22Rv1 (cell line): ENCODE measurements at regions not wholly inside any gene's neighbourhood (a gene's known extent, or its start where the extent isn't known, plus 50 kb on each side); places are given as distances from the start of the nearest gene placed in this dataset.

Experiments
- H3K27ac ChIP-seq: fragments of 450-650 bp; 2 replicates; pipeline ENCODE4 v1.5.1; 2017
- ZFX ChIP-seq: fragments of 450-650 bp; IDR thresholded peaks from 2 replicates; pipeline ENCODE4 v1.6.1; 2017; ENCODE audit warnings: antibody characterized with exemption, borderline replicate concordance
- TF ChIP-seq, protein P1 (sequence below): fragments of 450-650 bp; IDR thresholded peaks from 2 replicates; pipeline ENCODE4 v1.5.1; 2017; ENCODE audit warnings: mild to moderate bottlenecking

DNA sequence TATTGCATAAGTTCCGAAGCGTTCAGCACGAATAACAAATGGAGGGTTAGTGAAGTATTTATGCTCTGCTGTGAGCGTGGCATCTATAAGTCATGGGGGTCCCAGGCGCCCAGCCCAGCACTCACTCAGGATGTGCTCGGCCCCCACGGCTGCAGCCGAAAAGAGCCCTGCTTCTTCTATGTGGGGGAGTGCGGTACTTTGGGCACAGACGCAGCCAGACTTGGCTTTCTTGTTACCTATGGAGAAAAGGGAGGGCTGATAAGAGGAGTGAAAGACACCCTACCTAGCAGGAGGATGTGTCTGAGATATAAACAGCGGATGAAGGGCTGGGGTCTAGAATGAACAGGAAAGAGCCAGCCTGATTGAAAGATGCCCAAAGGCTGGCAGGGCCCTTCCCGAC lies 51.4 kb downstream of the MRPL36 start:
- H3K27ac ChIP-seq = no peak overlapping the region
- TF ChIP-seq, protein P1, sequence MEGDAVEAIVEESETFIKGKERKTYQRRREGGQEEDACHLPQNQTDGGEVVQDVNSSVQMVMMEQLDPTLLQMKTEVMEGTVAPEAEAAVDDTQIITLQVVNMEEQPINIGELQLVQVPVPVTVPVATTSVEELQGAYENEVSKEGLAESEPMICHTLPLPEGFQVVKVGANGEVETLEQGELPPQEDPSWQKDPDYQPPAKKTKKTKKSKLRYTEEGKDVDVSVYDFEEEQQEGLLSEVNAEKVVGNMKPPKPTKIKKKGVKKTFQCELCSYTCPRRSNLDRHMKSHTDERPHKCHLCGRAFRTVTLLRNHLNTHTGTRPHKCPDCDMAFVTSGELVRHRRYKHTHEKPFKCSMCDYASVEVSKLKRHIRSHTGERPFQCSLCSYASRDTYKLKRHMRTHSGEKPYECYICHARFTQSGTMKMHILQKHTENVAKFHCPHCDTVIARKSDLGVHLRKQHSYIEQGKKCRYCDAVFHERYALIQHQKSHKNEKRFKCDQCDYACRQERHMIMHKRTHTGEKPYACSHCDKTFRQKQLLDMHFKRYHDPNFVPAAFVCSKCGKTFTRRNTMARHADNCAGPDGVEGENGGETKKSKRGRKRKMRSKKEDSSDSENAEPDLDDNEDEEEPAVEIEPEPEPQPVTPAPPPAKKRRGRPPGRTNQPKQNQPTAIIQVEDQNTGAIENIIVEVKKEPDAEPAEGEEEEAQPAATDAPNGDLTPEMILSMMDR = no peak
- TF ChIP-seq ZFX = no peak

DNA sequence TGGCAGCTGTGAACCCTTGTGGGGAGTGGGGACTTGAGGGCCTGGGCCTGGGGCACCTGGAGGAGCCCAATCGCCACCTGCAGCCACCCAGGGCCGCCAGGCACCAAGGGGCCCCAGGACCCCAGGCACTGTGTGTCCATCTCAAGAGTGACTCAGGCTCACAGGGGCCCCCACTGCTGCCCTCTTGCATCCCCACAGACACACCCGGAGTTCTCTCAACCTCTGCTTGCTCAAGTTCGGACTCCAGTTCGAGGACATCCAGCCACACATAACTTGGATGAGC lies 51.9 kb downstream of the MRPL36 start:
- TF ChIP-seq, protein P1 = no peak
- no peak for TF ChIP-seq ZFX
- H3K27ac ChIP-seq = no peak overlapping the region

DNA sequence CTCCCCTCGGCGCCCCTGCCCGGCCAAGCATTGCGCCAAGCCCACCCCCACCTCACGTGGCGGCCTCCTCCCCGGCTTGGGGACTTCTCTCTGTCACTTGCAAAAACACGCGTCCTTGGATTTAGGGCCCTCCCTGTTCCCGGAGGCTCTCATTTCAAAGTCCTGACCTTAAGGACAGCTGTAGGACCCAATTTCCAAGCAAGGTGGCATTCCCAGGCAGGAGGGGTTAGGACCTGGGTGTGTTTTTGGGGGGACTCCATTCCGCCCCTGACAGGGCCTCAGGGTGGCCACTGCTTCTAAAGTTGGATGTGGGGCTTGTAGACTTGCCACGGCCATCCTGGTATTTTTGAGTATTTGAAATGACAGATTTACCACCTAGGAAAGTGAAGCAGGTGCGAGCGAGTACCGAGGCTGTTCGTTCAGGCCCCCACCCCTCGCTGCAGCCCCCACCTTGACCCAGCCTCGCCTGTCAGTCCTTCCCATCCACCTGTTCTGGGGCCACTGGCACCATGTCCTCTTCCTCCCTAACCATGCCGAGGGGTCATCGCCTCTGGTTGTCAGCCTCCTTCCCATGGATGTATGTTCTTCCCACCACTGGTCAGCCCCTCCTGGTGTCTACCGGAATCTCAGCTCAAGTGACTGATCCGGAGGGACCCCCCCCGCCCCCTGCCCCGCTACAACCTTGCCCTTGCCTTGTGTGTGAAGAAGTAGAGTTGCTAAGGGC lies 52.4 kb downstream of the MRPL36 start:
- TF ChIP-seq, protein P1 = no peak
- TF ChIP-seq ZFX = no peak
- H3K27ac ChIP-seq = no peak overlapping the region

DNA sequence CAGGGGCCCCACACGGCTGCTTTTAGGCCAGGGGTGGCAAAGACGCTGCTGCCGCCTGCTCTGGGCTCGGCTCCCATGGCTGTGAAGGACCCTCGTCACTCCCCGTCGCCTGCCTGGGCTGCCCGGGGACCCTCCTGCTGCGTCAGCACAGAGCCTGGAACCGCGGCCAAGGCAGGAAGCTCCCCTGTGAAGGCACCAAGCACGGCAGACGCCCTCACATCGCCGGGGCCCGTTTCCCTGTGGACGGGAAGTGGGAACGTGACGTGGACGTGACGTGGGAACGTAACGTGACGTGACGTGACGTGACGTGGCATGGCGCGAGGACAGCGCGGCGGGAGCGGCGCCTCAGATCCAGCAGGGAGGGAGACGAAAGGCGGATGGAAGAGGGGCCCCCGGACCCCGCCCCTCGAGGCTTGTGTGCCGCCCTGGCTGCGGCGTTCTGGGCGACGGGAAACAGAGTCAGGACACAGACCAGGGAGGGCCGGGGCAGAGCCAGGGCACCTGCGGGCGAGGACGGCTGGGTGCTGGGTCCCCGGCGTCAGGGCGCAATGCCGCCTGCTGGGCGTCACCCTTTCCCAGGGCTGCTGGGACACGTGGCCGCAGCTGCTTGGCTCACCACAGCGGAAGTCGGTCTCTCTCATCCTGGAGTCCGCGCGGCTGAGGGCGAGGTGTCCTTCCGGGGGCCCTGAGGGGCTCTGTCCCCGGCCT lies 53.1 kb downstream of the MRPL36 start:
- TF ChIP-seq, protein P1 = no peak
- no peak overlapping the region for H3K27ac ChIP-seq

DNA sequence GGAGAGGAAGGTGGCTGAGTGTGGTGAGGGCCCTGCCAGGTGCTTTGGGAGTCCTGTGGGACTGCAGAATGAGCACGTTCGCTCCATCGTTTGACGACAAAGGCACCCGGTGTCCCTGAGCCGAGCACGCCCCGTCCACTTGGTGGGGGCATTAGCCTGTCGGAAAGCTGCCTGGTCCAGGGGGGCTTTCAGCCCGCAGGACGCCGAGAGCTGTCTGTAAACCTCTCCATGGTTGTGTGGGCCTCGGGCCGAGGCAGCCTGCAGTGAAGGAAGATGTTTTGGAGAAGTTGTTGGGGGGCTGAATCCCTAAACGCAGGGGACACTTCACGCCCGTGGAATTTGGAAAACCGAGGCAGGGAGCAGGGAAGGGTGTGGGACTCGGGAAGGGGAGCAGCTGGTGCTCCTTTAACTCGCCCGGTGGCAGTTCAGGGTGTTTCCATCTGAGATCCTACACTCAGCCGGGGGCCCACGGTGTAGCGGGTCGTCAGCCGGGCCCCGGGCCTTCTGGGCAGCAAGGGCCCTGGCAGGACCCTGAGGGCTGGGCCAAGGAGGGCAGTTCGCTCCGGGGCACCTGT lies 53.8 kb downstream of the MRPL36 start:
- H3K27ac ChIP-seq = no peak overlapping the region
- TF ChIP-seq ZFX = no peak
- TF ChIP-seq, protein P1 = no peak

DNA sequence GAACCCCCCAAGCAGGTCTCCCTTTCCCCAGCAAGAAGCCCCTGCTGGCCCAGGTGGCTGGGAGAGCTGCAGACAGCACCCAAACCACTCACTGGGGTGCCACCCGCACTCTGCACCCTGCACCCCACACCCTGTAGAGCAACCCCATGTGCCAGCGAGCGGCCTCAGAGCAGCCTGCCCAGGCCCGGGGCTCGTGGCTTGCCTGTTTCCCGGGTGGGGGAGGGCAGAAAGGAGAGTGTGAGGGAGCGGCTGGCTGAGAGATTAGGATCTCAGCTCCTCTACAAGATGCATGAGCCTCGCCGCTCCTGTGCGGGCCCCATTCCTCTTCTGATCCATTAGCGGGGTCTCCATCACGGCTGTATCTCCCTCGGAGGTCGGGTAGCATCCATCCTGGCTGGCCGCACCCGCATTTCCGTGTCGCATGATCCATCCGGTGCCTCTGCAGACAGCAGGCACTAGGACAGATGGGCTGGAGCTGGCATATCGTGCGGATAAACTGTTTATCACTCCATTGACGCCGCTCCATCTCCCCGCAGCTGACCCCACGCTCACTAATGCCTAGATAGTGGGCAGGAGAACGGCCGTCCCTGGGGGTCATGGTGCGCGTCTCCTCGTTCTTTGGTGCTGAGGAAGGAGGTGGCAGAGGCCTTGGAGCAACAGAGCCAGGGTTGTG lies 54.4 kb downstream of the MRPL36 start:
- TF ChIP-seq, protein P1 = no peak
- no peak for TF ChIP-seq ZFX
- no peak overlapping the region for H3K27ac ChIP-seq
